NT2/D1 (cell line): ENCODE measurements at regions not wholly inside any gene's neighbourhood (a gene's known extent, or its start where the extent isn't known, plus 50 kb on each side); places are given as distances from the start of the nearest gene placed in this dataset.

Source experiments
- DNase-seq: peaks from one replicate; pipeline ENCODE4 v3.0.0-alpha.2; 2011; ENCODE audit warnings: low read depth, low spot score
- H3K27me3 ChIP-seq: 2 replicates; pipeline ENCODE4 v1.6.0; 2011; ENCODE audit warnings: mild to moderate bottlenecking; ENCODE audit not compliant: insufficient read length, insufficient read depth
- H3K36me3 ChIP-seq: 2 replicates; pipeline ENCODE4 v1.6.1; 2011; ENCODE audit warnings: mild to moderate bottlenecking, low read length, mixed read lengths; ENCODE audit not compliant: insufficient read depth, insufficient read length
- H3K4me1 ChIP-seq: 2 replicates; pipeline ENCODE4 v1.5.1; 2011; ENCODE audit not compliant: insufficient read depth, insufficient read length
- H3K4me3 ChIP-seq: 2 replicates; pipeline ENCODE4 v1.5.1; 2011; ENCODE audit warnings: low read depth; ENCODE audit not compliant: insufficient read length
- H3K9ac ChIP-seq: 2 replicates; pipeline ENCODE4 v1.6.0; 2011; ENCODE audit warnings: low read depth; ENCODE audit not compliant: insufficient read length
- H3K9me3 ChIP-seq: 2 replicates; pipeline ENCODE4 v1.5.1; 2011; ENCODE audit warnings: mild to moderate bottlenecking, low read length; ENCODE audit not compliant: insufficient read depth
- SUZ12 ChIP-seq: IDR thresholded peaks from 2 replicates; pipeline ENCODE4 v1.6.1; 2011; ENCODE audit not compliant: insufficient read length, insufficient read depth; ENCODE audit errors: extremely low read depth
- YY1 ChIP-seq: IDR thresholded peaks from 2 replicates; pipeline ENCODE4 v1.6.1; 2011; ENCODE audit not compliant: insufficient read length, insufficient read depth
- ZNF274 ChIP-seq: IDR thresholded peaks from 2 replicates; pipeline ENCODE4 v1.6.1; 2011; ENCODE audit warnings: mild to moderate bottlenecking, low read depth, low read length

- DNase-seq = no peak
- TF ChIP-seq ZNF274 (no peak), YY1 (no peak), SUZ12 (no peak)
- Histone ChIP-seq H3K9me3 (no peaks in the 10 kb centered on the region), H3K4me3 (no peak overlapping the region), H3K9ac (no peak overlapping the region), H3K4me1 (no peaks in the 10 kb centered on the region), H3K36me3 (no peaks in the 10 kb centered on the region), H3K27me3 (no peaks in the 10 kb centered on the region)
Measured at GRCh38 chr10:89073719-89074118, 83.1 kb downstream of the FAS start.

GRCh38 chr10:89069589-89069988 lies 79.0 kb downstream of the FAS start:
- H3K4me1 ChIP-seq = no peaks in the 10 kb centered on the region
- no peak for DNase-seq
- H3K4me3 ChIP-seq = no peak overlapping the region
- H3K9me3 ChIP-seq = no peaks in the 10 kb centered on the region
- no peak overlapping the region for H3K9ac ChIP-seq
- H3K27me3 ChIP-seq = no peaks in the 10 kb centered on the region
- TF ChIP-seq YY1 = no peak
- no peak for TF ChIP-seq SUZ12
- no peak for TF ChIP-seq ZNF274
- H3K36me3 ChIP-seq = no peaks in the 10 kb centered on the region
